RWPE2 (cell line): ENCODE measurements at regions not wholly inside any gene's neighbourhood (a gene's known extent, or its start where the extent isn't known, plus 50 kb on each side); places are given as distances from the start of the nearest gene placed in this dataset.
A peak's percentile ranks its signal among the peaks of the same experiment; 100 is the strongest.

ENCODE experiments used
- ATAC-seq: fragments of 200-7000 bp; cut with Tn5 transposase; 3 replicates; pipeline ENCODE4 v1.9.1; 2021; ENCODE audit warnings: low read depth
- DNase-seq: peaks from one replicate; pipeline ENCODE4 v3.0.0-alpha.2; 2020; ENCODE audit warnings: low spot score
- H3K27ac ChIP-seq: fragments of 450-650 bp; 2 replicates; pipeline ENCODE4 v1.5.1; 2017; ENCODE audit warnings: mild to moderate bottlenecking; ENCODE audit not compliant: poor library complexity, severe bottlenecking
- H3K27me3 ChIP-seq: fragments of 250-450 bp; sonication (Bioruptor Pico); 2 replicates; pipeline ENCODE4 v1.5.1; 2021; ENCODE audit warnings: mild to moderate bottlenecking, moderate library complexity; ENCODE audit not compliant: insufficient read depth, poor library complexity, severe bottlenecking
- H3K36me3 ChIP-seq: fragments of 250-450 bp; sonication (Bioruptor Pico); 2 replicates; pipeline ENCODE4 v1.5.1; 2020; ENCODE audit warnings: low read depth, mild to moderate bottlenecking, moderate library complexity
- H3K4me1 ChIP-seq: fragments of 250-450 bp; sonication (Bioruptor Pico); 2 replicates; pipeline ENCODE4 v1.5.1; 2021; ENCODE audit warnings: mild to moderate bottlenecking, moderate library complexity; ENCODE audit not compliant: insufficient read depth, poor library complexity, severe bottlenecking
- H3K4me3 ChIP-seq: fragments of 250-450 bp; sonication (Bioruptor Pico); 2 replicates; pipeline ENCODE4 v1.5.1; 2021; ENCODE audit warnings: mild to moderate bottlenecking, moderate library complexity; ENCODE audit not compliant: severe bottlenecking
- H3K9me3 ChIP-seq: fragments of 250-450 bp; sonication (Bioruptor Pico); 2 replicates; pipeline ENCODE4 v1.5.1; 2021; ENCODE audit warnings: mild to moderate bottlenecking, moderate library complexity; ENCODE audit not compliant: severe bottlenecking
- CTCF ChIP-seq: fragments of 450-650 bp; IDR thresholded peaks from one replicate; pipeline ENCODE4 v1.5.1; 2017; ENCODE audit warnings: mild to moderate bottlenecking, moderate library complexity; ENCODE audit not compliant: poor library complexity, severe bottlenecking

- H3K36me3 ChIP-seq: no peaks in the 10 kb centered on the region
- H3K4me3 ChIP-seq: no peak overlapping the region
- ATAC-seq (no peak), DNase-seq (no peak)
- TF ChIP-seq CTCF: no peak
- no peaks in the 10 kb centered on the region for H3K9me3 ChIP-seq
- no peaks in the 10 kb centered on the region for H3K27me3 ChIP-seq
- H3K4me1 ChIP-seq: no peaks in the 10 kb centered on the region
- H3K27ac ChIP-seq: no peak overlapping the region
Observed at GRCh38 chr21:35120631-35121180, 71.6 kb upstream of the RUNX1 start.

GRCh38 chr21:35119501-35120047 is 70.5 kb upstream of the RUNX1 start:
- Histone ChIP-seq H3K27ac (no peak overlapping the region), H3K36me3 (no peaks in the 10 kb centered on the region), H3K27me3 (no peaks in the 10 kb centered on the region), H3K4me3 (no peak overlapping the region), H3K9me3 (no peaks in the 10 kb centered on the region), H3K4me1 (no peaks in the 10 kb centered on the region)
- TF ChIP-seq CTCF: no peak
- DNase-seq (no peak), ATAC-seq (no peak)

GRCh38 chr21:35116777-35117176 is 67.7 kb upstream of the RUNX1 start:
- ATAC-seq (no peak), DNase-seq (no peak)
- Histone ChIP-seq H3K27me3 (no peaks in the 10 kb centered on the region), H3K4me1 (peaks cover 11% of the 10 kb centered on the region), H3K36me3 (no peaks in the 10 kb centered on the region), H3K9me3 (no peaks in the 10 kb centered on the region), H3K27ac (no peak overlapping the region), H3K4me3 (no peak overlapping the region)
- TF ChIP-seq CTCF: no peak

GRCh38 chr21:35113064-35113463 is 64.0 kb upstream of the RUNX1 start:
- DNase-seq (no peak), ATAC-seq (no peak)
- Histone ChIP-seq H3K4me3 (no peak overlapping the region), H3K27ac (peak overlapping the region; percentile 7), H3K36me3 (no peaks in the 10 kb centered on the region), H3K27me3 (no peaks in the 10 kb centered on the region), H3K4me1 (peaks cover 15% of the 10 kb centered on the region), H3K9me3 (no peaks in the 10 kb centered on the region)
- TF ChIP-seq CTCF: no peak

- H3K4me1 ChIP-seq: peaks cover 15% of the 10 kb centered on the region
- TF ChIP-seq CTCF: no peak
- no peak overlapping the region for H3K4me3 ChIP-seq
- H3K27me3 ChIP-seq: no peaks in the 10 kb centered on the region
- H3K9me3 ChIP-seq: no peaks in the 10 kb centered on the region
- H3K27ac ChIP-seq: peak overlapping the region; percentile 7
- DNase-seq (no peak), ATAC-seq (peak; percentile 50; the same call in 2 of the 3 replicates)
- no peaks in the 10 kb centered on the region for H3K36me3 ChIP-seq
Observed at GRCh38 chr21:35111321-35111930, 62.3 kb upstream of the RUNX1 start.
